Glutamatergic neuron (in vitro differentiated cells): ENCODE measurements at regions not wholly inside any gene's neighbourhood (a gene's known extent, or its start where the extent isn't known, plus 50 kb on each side); places are given as distances from the start of the nearest gene placed in this dataset.

ENCODE experiments used
- DNase-seq: peaks from one replicate; pipeline ENCODE4 v3.0.0; 2022
- H3K27ac Mint-ChIP-seq: one replicate; pipeline ENCODE4 v1.8.0; 2020; ENCODE audit warnings: mild to moderate bottlenecking, mixed read lengths, inconsistent platforms; ENCODE audit not compliant: unreplicated experiment
- H3K27me3 Mint-ChIP-seq: one replicate; pipeline ENCODE4 v1.8.0; 2020; ENCODE audit warnings: mild to moderate bottlenecking, moderate library complexity, mixed read lengths, inconsistent platforms; ENCODE audit not compliant: unreplicated experiment
- H3K36me3 Mint-ChIP-seq: one replicate; pipeline ENCODE4 v1.8.0; 2020; ENCODE audit warnings: mild to moderate bottlenecking, mixed read lengths, inconsistent platforms; ENCODE audit not compliant: unreplicated experiment
- H3K4me1 Mint-ChIP-seq: one replicate; pipeline ENCODE4 v1.8.0; 2020; ENCODE audit warnings: mild to moderate bottlenecking, low read depth, mixed read lengths, inconsistent platforms; ENCODE audit not compliant: unreplicated experiment
- H3K4me3 Mint-ChIP-seq: one replicate; pipeline ENCODE4 v1.8.0; 2020; ENCODE audit warnings: mild to moderate bottlenecking, mixed read lengths, inconsistent platforms; ENCODE audit not compliant: unreplicated experiment
- H3K9me3 Mint-ChIP-seq: one replicate; pipeline ENCODE4 v1.8.0; 2020; ENCODE audit warnings: mild to moderate bottlenecking, moderate library complexity, mixed read lengths, inconsistent platforms; ENCODE audit not compliant: unreplicated experiment
- CTCF ChIP-seq: fragments of 200-600 bp; sonication (generic); IDR thresholded peaks from one replicate; pipeline ENCODE4 v1.5.0; 2021; ENCODE audit not compliant: partially characterized antibody, unreplicated experiment

GRCh38 chr22:47718337-47718736 is 955.9 kb downstream of the TBC1D22A start:
- H3K36me3 Mint-ChIP-seq, result peaks cover 6% of the 10 kb centered on the region
- peaks cover 19% of the 10 kb centered on the region for H3K9me3 Mint-ChIP-seq
- H3K27me3 Mint-ChIP-seq, result peaks cover 5% of the 10 kb centered on the region
- H3K4me1 Mint-ChIP-seq, result no peaks in the 10 kb centered on the region
- H3K27ac Mint-ChIP-seq, result no peak overlapping the region
- no peak for TF ChIP-seq CTCF
- H3K4me3 Mint-ChIP-seq, result no peak overlapping the region
- DNase-seq, result no peak

- Mint-ChIP-seq H3K4me1 (no peaks in the 10 kb centered on the region), H3K9me3 (peaks cover 19% of the 10 kb centered on the region), H3K4me3 (no peak overlapping the region), H3K27me3 (peaks cover 5% of the 10 kb centered on the region), H3K36me3 (peaks cover 6% of the 10 kb centered on the region), H3K27ac (no peak overlapping the region)
- DNase-seq, result no peak
- no peak for TF ChIP-seq CTCF
Measured at GRCh38 chr22:47716890-47717615, 954.6 kb downstream of the TBC1D22A start.

- no peak for TF ChIP-seq CTCF
- no peak overlapping the region for H3K4me3 Mint-ChIP-seq
- H3K36me3 Mint-ChIP-seq, result peaks cover 6% of the 10 kb centered on the region
- H3K9me3 Mint-ChIP-seq, result peaks cover 19% of the 10 kb centered on the region
- no peak overlapping the region for H3K27ac Mint-ChIP-seq
- no peaks in the 10 kb centered on the region for H3K4me1 Mint-ChIP-seq
- DNase-seq, result no peak
- H3K27me3 Mint-ChIP-seq, result peaks cover 5% of the 10 kb centered on the region
Measured at GRCh38 chr22:47715866-47716578, 953.6 kb downstream of the TBC1D22A start.

DNA sequence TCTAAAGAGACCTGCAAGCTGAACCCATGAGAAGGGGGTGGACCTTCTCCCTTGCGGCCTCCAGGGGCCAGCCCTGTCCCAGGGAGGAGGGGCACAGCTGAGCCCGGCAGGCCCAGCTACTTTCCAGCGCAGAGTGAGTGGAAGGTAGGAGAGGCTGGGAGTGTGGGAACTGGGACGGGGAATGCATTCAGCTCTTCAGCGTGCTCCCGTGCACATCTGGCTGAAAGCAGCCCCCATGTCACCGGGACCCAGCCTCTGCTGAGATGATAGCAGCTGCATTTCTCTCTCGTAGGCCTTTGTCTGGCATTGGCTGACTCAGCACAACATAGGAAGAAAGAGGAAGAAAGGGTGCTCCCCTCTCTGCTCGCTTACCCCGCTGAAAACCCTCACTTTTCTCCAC is 951.5 kb downstream of the TBC1D22A start:
- H3K4me3 Mint-ChIP-seq, result no peak overlapping the region
- no peak for DNase-seq
- no peaks in the 10 kb centered on the region for H3K36me3 Mint-ChIP-seq
- TF ChIP-seq CTCF, result no peak
- no peak overlapping the region for H3K27ac Mint-ChIP-seq
- peaks cover 5% of the 10 kb centered on the region for H3K27me3 Mint-ChIP-seq
- no peaks in the 10 kb centered on the region for H3K4me1 Mint-ChIP-seq
- H3K9me3 Mint-ChIP-seq, result peaks cover 14% of the 10 kb centered on the region

DNA sequence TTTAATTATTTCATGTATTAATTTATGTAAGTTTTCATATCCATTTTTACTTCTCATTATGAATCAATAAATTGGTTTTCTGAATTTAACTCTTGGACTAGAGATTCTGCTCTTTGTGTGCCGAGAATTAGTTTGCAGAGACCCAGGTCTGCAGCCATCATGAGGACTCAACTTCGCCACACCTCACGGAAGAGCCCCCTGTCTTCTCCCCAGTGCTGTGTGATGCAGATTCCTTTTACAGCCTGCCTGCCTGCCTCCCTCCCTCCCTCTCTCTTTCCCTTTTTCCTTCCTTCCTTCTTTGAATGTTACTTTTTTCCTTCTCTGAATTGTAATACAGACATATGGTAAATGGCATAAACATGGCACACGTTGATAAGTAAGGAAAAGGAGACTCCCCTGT is 947.7 kb downstream of the TBC1D22A start:
- no peak for DNase-seq
- no peak for TF ChIP-seq CTCF
- Mint-ChIP-seq H3K27me3 (no peaks in the 10 kb centered on the region), H3K4me3 (no peak overlapping the region), H3K27ac (no peak overlapping the region), H3K36me3 (no peaks in the 10 kb centered on the region), H3K4me1 (no peaks in the 10 kb centered on the region), H3K9me3 (peaks cover 2% of the 10 kb centered on the region)
